SK-N-SH (cell line): ENCODE measurements at regions not wholly inside any gene's neighbourhood (a gene's known extent, or its start where the extent isn't known, plus 50 kb on each side); places are given as distances from the start of the nearest gene placed in this dataset.

ENCODE experiments used
- CTCF ChIA-PET: fragments of 300-600, 350-600 bp; formaldehyde crosslinking; extraction: SDS; loops from one replicate; lab custom pipeline; 2021; lab: Yijun Ruan, JAX
- POLR2A ChIA-PET: fragments of 350-600 bp; sonication (Branson Sonifier 250); formaldehyde crosslinking; extraction: SDS; loops from one replicate; lab custom pipeline; 2020; ENCODE audit warnings: antibody characterized with exemption, inconsistent platforms; lab: Yijun Ruan, JAX
- DNase-seq: peaks from one replicate; pipeline ENCODE4 v3.0.0; 2012
- H2AFZ ChIP-seq: fragments of 200-600 bp; sonication (generic); 2 replicates; pipeline ENCODE4 v1.8.1; 2016; ENCODE audit warnings: antibody characterized with exemption, mild to moderate bottlenecking, low read depth
- H3F3A ChIP-seq: fragments of 200-600 bp; sonication (generic); replicated peaks from 2 replicates; pipeline ENCODE3; 2016; ENCODE audit warnings: antibody characterized with exemption, mild to moderate bottlenecking; ENCODE audit not compliant: insufficient read depth
- H3K27ac ChIP-seq, 2 experiments: fragments of 200-500 bp in 1 of 2; fragments of 200-600 bp in 1 of 2; sonication (Bioruptor generic) in 1 of 2; sonication (generic), shearing (Covaris generic) in 1 of 2; 2 replicates each; pipeline versions ENCODE4 v1.5.1 to v1.6.1; 2014 to 2016; ENCODE audit warnings: low read depth in 2 of 2, inconsistent platforms in 1 of 2, low read length in 1 of 2, mild to moderate bottlenecking in 1 of 2, mixed read lengths in 1 of 2
- H3K27me3 ChIP-seq: fragments of 200-600 bp; sonication (generic), shearing (Covaris generic); 2 replicates; pipeline ENCODE4 v1.6.1; 2016; ENCODE audit warnings: mixed run types; ENCODE audit not compliant: insufficient read depth
- H3K36me3 ChIP-seq, 2 experiments: fragments of 200-500 bp in 1 of 2; fragments of 200-600 bp in 1 of 2; sonication (Bioruptor generic) in 1 of 2; sonication (generic) in 1 of 2; replicated peaks in 1 of 2; 2 replicates each; pipeline versions ENCODE3 to v1.5.1; 2014 to 2016; ENCODE audit warnings: low read length in 1 of 2, mild to moderate bottlenecking in 1 of 2; ENCODE audit not compliant: insufficient read depth in 2 of 2, control insufficient read depth in 1 of 2
- H3K4me1 ChIP-seq, 2 experiments: fragments of 200-500 bp in 1 of 2; fragments of 200-600 bp in 1 of 2; sonication (Bioruptor generic) in 1 of 2; sonication (generic), shearing (Covaris generic) in 1 of 2; 2 replicates each; pipeline versions ENCODE4 v1.5.1 to v1.6.1; 2014 to 2016; ENCODE audit warnings: low read depth in 1 of 2, low read length in 1 of 2, mixed run types in 1 of 2; ENCODE audit not compliant: insufficient read depth in 2 of 2, control insufficient read depth in 1 of 2
- H3K4me2 ChIP-seq: fragments of 200-600 bp; sonication (generic), shearing (Covaris generic); 2 replicates; pipeline ENCODE4 v1.6.1; 2017; ENCODE audit warnings: mixed run types
- H3K4me3 ChIP-seq, 2 experiments: fragments of 200-500 bp in 1 of 2; fragments of 200-600 bp in 1 of 2; sonication (Bioruptor generic) in 1 of 2; sonication (generic), shearing (Covaris generic) in 1 of 2; 2 replicates each; pipeline versions ENCODE4 v1.5.1 to v1.8.1; 2014 to 2016; ENCODE audit warnings: low read depth in 2 of 2, inconsistent platforms in 1 of 2, low read length in 1 of 2, mild to moderate bottlenecking in 1 of 2, mixed read lengths in 1 of 2, moderate library complexity in 1 of 2
- H3K79me2 ChIP-seq: fragments of 200-600 bp; sonication (generic); 2 replicates; pipeline ENCODE4 v1.8.1; 2017; ENCODE audit warnings: mild to moderate bottlenecking; ENCODE audit not compliant: insufficient read depth
- H3K9ac ChIP-seq: fragments of 200-600 bp; sonication (generic); 2 replicates; pipeline ENCODE4 v1.6.1; 2017; ENCODE audit warnings: mixed run types
- H3K9me2 ChIP-seq: fragments of 200-600 bp; sonication (generic); 2 replicates; pipeline ENCODE4 v1.6.1; 2017; ENCODE audit warnings: mixed run types
- H3K9me3 ChIP-seq: fragments of 200-600 bp; sonication (generic); 2 replicates; pipeline ENCODE4 v1.6.1; 2017; ENCODE audit warnings: mixed run types, mild to moderate bottlenecking, moderate library complexity
- H4K20me1 ChIP-seq: fragments of 200-600 bp; sonication (generic); 2 replicates; pipeline ENCODE4 v1.6.1; 2017; ENCODE audit warnings: mild to moderate bottlenecking, mixed run types; ENCODE audit not compliant: insufficient read depth
- ELF1 ChIP-seq: IDR thresholded peaks from 2 replicates; pipeline ENCODE4 v1.4.0; 2012
- EP300 ChIP-seq, 2 experiments: IDR thresholded peaks; 2 replicates each; pipeline versions ENCODE4 v1.4.0 to v1.6.1; 2012; ENCODE audit warnings: borderline replicate concordance in 1 of 2, low read depth in 1 of 2, low read length in 1 of 2
- FOSL2 ChIP-seq: IDR thresholded peaks from 2 replicates; pipeline ENCODE4 v1.4.0; 2012; ENCODE audit warnings: low read depth, mild to moderate bottlenecking, moderate library complexity, borderline replicate concordance
- FOXM1 ChIP-seq: IDR thresholded peaks from 2 replicates; pipeline ENCODE4 v1.4.0; 2012; ENCODE audit warnings: low read depth, mild to moderate bottlenecking
- GABPA ChIP-seq: IDR thresholded peaks from 2 replicates; pipeline ENCODE4 v1.4.0; 2012; ENCODE audit warnings: low read depth, mild to moderate bottlenecking
- GATA2 ChIP-seq: sonication (generic); formaldehyde crosslinking; IDR thresholded peaks from 2 replicates; pipeline ENCODE4 v1.5.0; 2020; ENCODE audit warnings: mild to moderate bottlenecking, missing genetic modification reagents
- JUND ChIP-seq: IDR thresholded peaks from 2 replicates; pipeline ENCODE4 v1.4.0; 2012
- MXI1 ChIP-seq: IDR thresholded peaks from 2 replicates; pipeline ENCODE4 v1.6.1; 2012; ENCODE audit warnings: mild to moderate bottlenecking, low read depth, low read length, improper control_type of control experiment
- POLR2AphosphoS5 ChIP-seq: IDR thresholded peaks from 2 replicates; pipeline ENCODE4 v1.6.1; 2012; ENCODE audit warnings: low read depth, low read length
- RAD21 ChIP-seq: IDR thresholded peaks from 2 replicates; pipeline ENCODE4 v1.6.1; 2012; ENCODE audit warnings: mild to moderate bottlenecking, low read length
- RXRA ChIP-seq: IDR thresholded peaks from 2 replicates; pipeline ENCODE4 v1.4.0; 2012; ENCODE audit warnings: low read depth, mild to moderate bottlenecking, borderline replicate concordance
- SMC3 ChIP-seq: IDR thresholded peaks from 2 replicates; pipeline ENCODE4 v1.6.1; 2012; ENCODE audit warnings: low read depth, low read length, improper control_type of control experiment
- TAF1 ChIP-seq: IDR thresholded peaks from 2 replicates; pipeline ENCODE4 v1.6.1; 2012; ENCODE audit warnings: low read depth, mild to moderate bottlenecking, low read length, moderate library complexity, borderline replicate concordance
- TEAD4 ChIP-seq: IDR thresholded peaks from 2 replicates; pipeline ENCODE4 v1.4.0; 2012; ENCODE audit warnings: mild to moderate bottlenecking, borderline replicate concordance; ENCODE audit not compliant: insufficient read depth
- YY1 ChIP-seq: IDR thresholded peaks from 2 replicates; pipeline ENCODE4 v1.4.0; 2012; ENCODE audit warnings: low read depth, mild to moderate bottlenecking
- WGBS: methylation state at CpG from one replicate; pipeline ENCODE4 v1.1.6; 2017; ENCODE audit warnings: low lambda C conversion rate; 5-methylcytosine and 5-hydroxymethylcytosine counted together
- TF ChIP-seq, protein P1 (sequence below): IDR thresholded peaks from 2 replicates; pipeline ENCODE4 v1.4.0; 2012; ENCODE audit warnings: low read depth
- TF ChIP-seq, protein P2 (sequence below): IDR thresholded peaks from 2 replicates; pipeline ENCODE4 v1.6.1; 2012; ENCODE audit warnings: mild to moderate bottlenecking, low read depth, low read length, moderate library complexity

- ChIA-PET CTCF (no interaction called here), POLR2A (no interaction called here)
- H3K9me2 ChIP-seq, result no peaks in the 10 kb centered on the region
- H3F3A ChIP-seq, result no peaks in the 10 kb centered on the region
- 0 out of 2 replicates have a peak overlapping the region, but pooled peaks have one; percentile 5 for H2AFZ ChIP-seq
- H3K4me3 ChIP-seq, result no peak overlapping the region
- DNase-seq, result no peak
- H3K9ac ChIP-seq, result no peak overlapping the region
- no peaks in the 10 kb centered on the region for H3K9me3 ChIP-seq
- no peaks in the 10 kb centered on the region for H4K20me1 ChIP-seq
- no peaks in the 10 kb centered on the region for H3K27me3 ChIP-seq
- H3K27ac ChIP-seq, result no peak overlapping the region
- no peaks in the 10 kb centered on the region for H3K4me1 ChIP-seq
- H3K79me2 ChIP-seq, result no peaks in the 10 kb centered on the region
- TF ChIP-seq RXRA (no peak), GATA2 (CRISPR knock-in tag) (no peak), EP300 (IDR thresholded peaks at IDR 0.05; ENCODE audit: borderline replicate concordance in 1 of 2, low read depth in 1 of 2, low read length in 1 of 2) (no peak), TEAD4 (no peak), POLR2AphosphoS5 (no peak), GABPA (no peak), MXI1 (no peak), ELF1 (no peak), FOXM1 (no peak), JUND (no peak), FOSL2 (no peak), SMC3 (no peak), YY1 (no peak), RAD21 (no peak), TAF1 (no peak)
- TF ChIP-seq, protein P1, sequence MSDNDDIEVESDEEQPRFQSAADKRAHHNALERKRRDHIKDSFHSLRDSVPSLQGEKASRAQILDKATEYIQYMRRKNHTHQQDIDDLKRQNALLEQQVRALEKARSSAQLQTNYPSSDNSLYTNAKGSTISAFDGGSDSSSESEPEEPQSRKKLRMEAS, result no peak
- TF ChIP-seq, protein P2, sequence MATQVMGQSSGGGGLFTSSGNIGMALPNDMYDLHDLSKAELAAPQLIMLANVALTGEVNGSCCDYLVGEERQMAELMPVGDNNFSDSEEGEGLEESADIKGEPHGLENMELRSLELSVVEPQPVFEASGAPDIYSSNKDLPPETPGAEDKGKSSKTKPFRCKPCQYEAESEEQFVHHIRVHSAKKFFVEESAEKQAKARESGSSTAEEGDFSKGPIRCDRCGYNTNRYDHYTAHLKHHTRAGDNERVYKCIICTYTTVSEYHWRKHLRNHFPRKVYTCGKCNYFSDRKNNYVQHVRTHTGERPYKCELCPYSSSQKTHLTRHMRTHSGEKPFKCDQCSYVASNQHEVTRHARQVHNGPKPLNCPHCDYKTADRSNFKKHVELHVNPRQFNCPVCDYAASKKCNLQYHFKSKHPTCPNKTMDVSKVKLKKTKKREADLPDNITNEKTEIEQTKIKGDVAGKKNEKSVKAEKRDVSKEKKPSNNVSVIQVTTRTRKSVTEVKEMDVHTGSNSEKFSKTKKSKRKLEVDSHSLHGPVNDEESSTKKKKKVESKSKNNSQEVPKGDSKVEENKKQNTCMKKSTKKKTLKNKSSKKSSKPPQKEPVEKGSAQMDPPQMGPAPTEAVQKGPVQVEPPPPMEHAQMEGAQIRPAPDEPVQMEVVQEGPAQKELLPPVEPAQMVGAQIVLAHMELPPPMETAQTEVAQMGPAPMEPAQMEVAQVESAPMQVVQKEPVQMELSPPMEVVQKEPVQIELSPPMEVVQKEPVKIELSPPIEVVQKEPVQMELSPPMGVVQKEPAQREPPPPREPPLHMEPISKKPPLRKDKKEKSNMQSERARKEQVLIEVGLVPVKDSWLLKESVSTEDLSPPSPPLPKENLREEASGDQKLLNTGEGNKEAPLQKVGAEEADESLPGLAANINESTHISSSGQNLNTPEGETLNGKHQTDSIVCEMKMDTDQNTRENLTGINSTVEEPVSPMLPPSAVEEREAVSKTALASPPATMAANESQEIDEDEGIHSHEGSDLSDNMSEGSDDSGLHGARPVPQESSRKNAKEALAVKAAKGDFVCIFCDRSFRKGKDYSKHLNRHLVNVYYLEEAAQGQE, result no peak
- no peaks in the 10 kb centered on the region for H3K36me3 ChIP-seq
- H3K4me2 ChIP-seq, result no peak overlapping the region
Observed at GRCh38 chr1:198435056-198435455, 105.4 kb downstream of the ATP6V1G3 start.

- Histone ChIP-seq H2AFZ (no peak overlapping the region), H3K79me2 (no peaks in the 10 kb centered on the region), H3F3A (no peaks in the 10 kb centered on the region), H3K36me3 (no peaks in the 10 kb centered on the region), H3K27me3 (no peaks in the 10 kb centered on the region), H3K4me2 (no peak overlapping the region), H3K27ac (no peak overlapping the region), H3K9me2 (no peaks in the 10 kb centered on the region), H3K9ac (no peak overlapping the region), H4K20me1 (no peaks in the 10 kb centered on the region), H3K4me1 (no peaks in the 10 kb centered on the region; a peak in 1 of 4 replicates), H3K9me3 (no peaks in the 10 kb centered on the region), H3K4me3 (no peak overlapping the region)
- POLR2A ChIA-PET, result no interaction called here
- TF ChIP-seq MXI1 (no peak), RXRA (no peak)
- CTCF ChIA-PET, result no interaction called here
- 61% methylated on average over 2 of the region's 2 CpGs for WGBS
- DNase-seq, result no peak
Observed at GRCh38 chr1:198424441-198424840, 116.0 kb downstream of the ATP6V1G3 start.
